ENCODE measurements at regions not wholly inside any gene's neighbourhood (a gene's known extent, or its start where the extent isn't known, plus 50 kb on each side); places are given as distances from the start of the nearest gene placed in this dataset.
"Not testable (repeated sequence)": the region's sequence is repeated elsewhere in the genome, so short reads cannot be mapped to it uniquely, and the experiment has no call there.

DNA sequence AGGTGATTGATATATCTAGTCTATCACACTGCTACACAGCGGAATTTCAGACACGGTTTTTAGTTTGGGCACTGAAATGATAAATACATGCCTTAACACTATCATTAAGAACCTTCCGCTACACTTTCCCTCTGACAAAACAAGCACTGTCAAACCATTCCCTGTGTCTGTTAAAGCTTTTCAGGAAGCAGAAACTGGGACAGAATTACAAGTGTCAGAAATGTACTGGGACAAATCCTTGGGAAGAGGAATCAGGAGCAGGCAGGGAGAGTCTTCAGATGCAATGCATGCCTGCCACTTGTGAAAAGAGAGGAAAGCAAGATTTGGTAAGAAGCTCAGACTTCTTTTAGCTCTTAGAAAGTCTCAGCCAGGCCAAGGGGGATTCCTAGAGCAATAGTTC is 196.8 kb upstream of the PTPRZ1 start:
- TF ChIP-seq POLR2AphosphoS5 (IDR thresholded peaks at IDR 0.05; ENCODE audit: insufficient read depth in 1 of 2, low read depth in 1 of 2) (no peak), POLR2A (IDR thresholded peaks at IDR 0.05) (no peak)
- TF ChIP-seq, protein P1, sequence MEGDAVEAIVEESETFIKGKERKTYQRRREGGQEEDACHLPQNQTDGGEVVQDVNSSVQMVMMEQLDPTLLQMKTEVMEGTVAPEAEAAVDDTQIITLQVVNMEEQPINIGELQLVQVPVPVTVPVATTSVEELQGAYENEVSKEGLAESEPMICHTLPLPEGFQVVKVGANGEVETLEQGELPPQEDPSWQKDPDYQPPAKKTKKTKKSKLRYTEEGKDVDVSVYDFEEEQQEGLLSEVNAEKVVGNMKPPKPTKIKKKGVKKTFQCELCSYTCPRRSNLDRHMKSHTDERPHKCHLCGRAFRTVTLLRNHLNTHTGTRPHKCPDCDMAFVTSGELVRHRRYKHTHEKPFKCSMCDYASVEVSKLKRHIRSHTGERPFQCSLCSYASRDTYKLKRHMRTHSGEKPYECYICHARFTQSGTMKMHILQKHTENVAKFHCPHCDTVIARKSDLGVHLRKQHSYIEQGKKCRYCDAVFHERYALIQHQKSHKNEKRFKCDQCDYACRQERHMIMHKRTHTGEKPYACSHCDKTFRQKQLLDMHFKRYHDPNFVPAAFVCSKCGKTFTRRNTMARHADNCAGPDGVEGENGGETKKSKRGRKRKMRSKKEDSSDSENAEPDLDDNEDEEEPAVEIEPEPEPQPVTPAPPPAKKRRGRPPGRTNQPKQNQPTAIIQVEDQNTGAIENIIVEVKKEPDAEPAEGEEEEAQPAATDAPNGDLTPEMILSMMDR (IDR thresholded peaks at IDR 0.05) = no peak
- no peaks in the 10 kb centered on the region for H3K27me3 ChIP-seq
- H3K4me1 ChIP-seq = no peaks in the 10 kb centered on the region
- H3K36me3 ChIP-seq = no peaks in the 10 kb centered on the region
- intact Hi-C loops (cut with DNase I) = no loop called here
- DNase-seq (ENCODE audit: extremely low spot score in 2 of 2) = no peak
- H3K4me3 ChIP-seq = no peak overlapping the region
- H3K9me3 ChIP-seq = no peaks in the 10 kb centered on the region
- no peak overlapping the region for H3K27ac ChIP-seq

DNA sequence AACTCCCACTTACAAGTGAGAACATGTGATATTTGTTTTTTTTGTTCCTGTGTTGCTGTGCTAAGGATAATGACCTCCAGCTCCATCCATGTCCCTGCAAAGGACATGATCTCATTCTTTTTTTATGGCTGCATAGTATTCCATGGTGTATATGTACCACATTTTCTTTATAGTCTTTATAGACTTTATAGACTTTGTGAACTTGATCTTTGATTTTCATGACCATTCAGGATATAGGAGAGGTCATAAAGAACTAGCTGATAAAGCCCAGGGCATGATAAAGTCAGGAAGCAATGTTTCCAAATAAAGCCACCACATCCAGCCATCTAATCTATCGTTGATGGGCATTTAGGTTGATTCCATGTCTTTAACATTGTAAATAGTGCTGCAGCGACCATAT is 198.5 kb upstream of the PTPRZ1 start:
- DNase-seq (ENCODE audit: extremely low spot score in 2 of 2); H3K9me3 ChIP-seq; H3K4me1 ChIP-seq; H3K36me3 ChIP-seq; intact Hi-C loops (cut with DNase I); H3K27ac ChIP-seq; H3K27me3 ChIP-seq; H3K4me3 ChIP-seq: not testable (repeated sequence)

DNA sequence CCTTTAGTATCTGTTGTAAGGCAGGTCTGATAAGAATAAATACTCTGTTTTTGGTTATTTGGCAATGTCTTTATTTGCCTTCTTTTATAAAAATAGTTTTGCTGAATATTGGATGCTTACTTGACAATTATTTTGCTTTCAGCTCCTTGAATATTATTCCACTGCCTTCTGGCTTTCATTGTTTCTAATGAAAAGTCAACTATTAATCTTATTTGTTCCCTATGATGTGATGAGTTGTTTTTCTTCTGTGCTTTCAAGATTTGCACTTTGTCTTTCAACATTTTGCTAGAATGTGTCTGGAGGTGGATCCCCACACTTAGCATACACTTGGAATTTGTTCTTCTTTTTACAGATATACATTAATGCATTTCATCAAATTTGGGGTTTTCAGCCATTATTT is 203.8 kb upstream of the PTPRZ1 start:
- no peak overlapping the region for H3K4me3 ChIP-seq
- DNase-seq (ENCODE audit: extremely low spot score in 2 of 2) = no peak
- H3K27ac ChIP-seq = no peak overlapping the region
- no peaks in the 10 kb centered on the region for H3K36me3 ChIP-seq
- TF ChIP-seq POLR2A (IDR thresholded peaks at IDR 0.05) (no peak), POLR2AphosphoS5 (IDR thresholded peaks at IDR 0.05; ENCODE audit: insufficient read depth in 1 of 2, low read depth in 1 of 2) (no peak)
- TF ChIP-seq, protein P1 (IDR thresholded peaks at IDR 0.05) = no peak
- no peaks in the 10 kb centered on the region for H3K27me3 ChIP-seq
- H3K4me1 ChIP-seq = no peaks in the 10 kb centered on the region
- intact Hi-C loops (cut with DNase I) = no loop called here
- no peaks in the 10 kb centered on the region for H3K9me3 ChIP-seq

DNA sequence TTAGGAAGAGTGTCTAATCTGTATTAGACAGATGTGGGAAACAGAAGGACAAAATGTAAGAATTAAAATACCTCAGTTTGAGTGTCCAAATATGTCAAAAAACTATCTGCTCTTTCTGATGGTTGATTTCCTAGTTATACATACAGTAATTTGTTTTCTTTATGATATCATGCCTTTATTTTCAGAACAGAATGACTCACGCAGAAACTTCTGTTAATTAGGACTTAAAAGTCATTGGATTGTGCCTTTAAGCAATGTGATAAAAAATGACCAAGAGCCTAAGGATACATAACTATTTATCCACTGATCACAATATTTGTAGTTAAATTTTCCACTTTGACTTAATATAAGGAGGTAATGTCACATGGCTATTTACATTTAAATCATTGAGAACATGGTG is 206.7 kb upstream of the PTPRZ1 start:
- TF ChIP-seq POLR2AphosphoS5 (IDR thresholded peaks at IDR 0.05; ENCODE audit: insufficient read depth in 1 of 2, low read depth in 1 of 2) = no peak
- no peak for TF ChIP-seq POLR2A (IDR thresholded peaks at IDR 0.05)
- TF ChIP-seq, protein P1 (IDR thresholded peaks at IDR 0.05) = no peak
- Histone ChIP-seq H3K27me3 (no peaks in the 10 kb centered on the region), H3K27ac (no peak overlapping the region), H3K9me3 (no peaks in the 10 kb centered on the region), H3K4me3 (no peak overlapping the region), H3K36me3 (no peaks in the 10 kb centered on the region), H3K4me1 (no peaks in the 10 kb centered on the region)
- DNase-seq (ENCODE audit: extremely low spot score in 2 of 2) = no peak
- intact Hi-C loops (cut with DNase I) = no loop called here

DNA sequence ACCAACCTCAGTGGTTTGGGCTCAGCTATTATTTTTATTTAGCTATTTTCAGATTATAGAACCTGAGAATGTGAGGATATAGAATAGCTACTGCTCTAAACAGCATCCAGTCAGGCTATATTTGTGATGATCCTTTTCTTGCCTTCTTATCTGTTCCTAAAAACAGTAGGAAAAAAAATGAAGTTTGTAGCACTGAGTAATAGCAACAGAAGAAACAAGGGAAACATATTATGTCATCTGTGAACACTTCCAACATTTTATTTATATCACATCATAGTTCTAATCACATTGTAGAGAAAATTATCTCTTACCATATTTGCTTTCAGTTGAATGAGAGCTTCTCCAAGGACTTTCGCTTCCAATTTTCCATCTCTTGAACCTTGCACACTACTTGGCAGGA is 229.6 kb upstream of the PTPRZ1 start:
- intact Hi-C loops (cut with DNase I) = no loop called here
- TF ChIP-seq, protein P1 (IDR thresholded peaks at IDR 0.05) = no peak
- TF ChIP-seq POLR2AphosphoS5 (IDR thresholded peaks at IDR 0.05; ENCODE audit: insufficient read depth in 1 of 2, low read depth in 1 of 2) (no peak), POLR2A (IDR thresholded peaks at IDR 0.05) (no peak)

DNA sequence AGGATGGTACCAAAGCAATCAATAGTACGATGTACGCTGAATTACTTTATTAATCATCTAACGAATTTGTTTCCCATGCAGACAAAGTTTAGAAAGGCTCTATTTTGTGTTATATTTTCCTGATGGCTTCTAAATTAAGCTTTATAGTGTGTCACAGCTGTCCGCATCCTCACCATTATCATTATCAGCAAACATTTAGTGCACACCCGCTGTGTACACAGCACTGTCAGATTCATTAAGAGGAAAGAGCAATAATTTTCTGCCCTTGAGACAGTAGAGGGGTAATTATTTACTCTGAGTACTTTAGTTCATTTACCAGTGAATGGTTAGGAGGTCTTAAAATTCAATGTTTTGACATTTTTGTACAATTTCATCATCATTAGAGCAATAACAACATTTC is 233.3 kb upstream of the PTPRZ1 start:
- H3K4me3 ChIP-seq = no peak overlapping the region
- intact Hi-C loops (cut with DNase I) = no loop called here
- no peaks in the 10 kb centered on the region for H3K27me3 ChIP-seq
- H3K4me1 ChIP-seq = no peaks in the 10 kb centered on the region
- H3K27ac ChIP-seq = no peak overlapping the region
- TF ChIP-seq, protein P1 (IDR thresholded peaks at IDR 0.05) = no peak
- TF ChIP-seq POLR2AphosphoS5 (IDR thresholded peaks at IDR 0.05; ENCODE audit: insufficient read depth in 1 of 2, low read depth in 1 of 2) = no peak
- TF ChIP-seq POLR2A (IDR thresholded peaks at IDR 0.05) = no peak
- H3K36me3 ChIP-seq = no peaks in the 10 kb centered on the region
- DNase-seq (ENCODE audit: extremely low spot score in 2 of 2) = no peak
- H3K9me3 ChIP-seq = no peaks in the 10 kb centered on the region

More for the DNA sequence above, 229.6 kb upstream of the PTPRZ1 start:
- Histone ChIP-seq H3K4me1 (no peaks in the 10 kb centered on the region), H3K4me3 (no peak overlapping the region), H3K27me3 (no peaks in the 10 kb centered on the region), H3K9me3 (no peaks in the 10 kb centered on the region), H3K27ac (no peak overlapping the region), H3K36me3 (no peaks in the 10 kb centered on the region)
- DNase-seq (ENCODE audit: extremely low spot score in 2 of 2) = no peak
